Mesendoderm (in vitro differentiated cells): ENCODE measurements at regions not wholly inside any gene's neighbourhood (a gene's known extent, or its start where the extent isn't known, plus 50 kb on each side); places are given as distances from the start of the nearest gene placed in this dataset.

Source experiments
- DNase-seq: peaks from one replicate; pipeline ENCODE4 v3.0.0; 2013
- H2AK5ac ChIP-seq: 2 replicates; pipeline ENCODE4 v1.6.1; 2013; ENCODE audit warnings: low read length, inconsistent platforms
- H2BK120ac ChIP-seq: 2 replicates; pipeline ENCODE4 v1.6.1; 2013; ENCODE audit warnings: low read depth, mild to moderate bottlenecking, low read length, moderate library complexity, mixed read lengths
- H2BK15ac ChIP-seq: replicated peaks from 2 replicates; pipeline ENCODE4 v1.6.1; 2013; ENCODE audit warnings: low read depth, mild to moderate bottlenecking, moderate library complexity
- H2BK5ac ChIP-seq: 2 replicates; pipeline ENCODE4 v1.6.1; 2013; ENCODE audit warnings: low read length, inconsistent platforms
- H3K18ac ChIP-seq: 2 replicates; pipeline ENCODE4 v1.6.1; 2013; ENCODE audit warnings: mild to moderate bottlenecking, low read length, mixed read lengths
- H3K23ac ChIP-seq: one replicate; pipeline ENCODE4 v1.6.1; 2013; ENCODE audit warnings: low read length
- H3K27ac ChIP-seq: 2 replicates; pipeline ENCODE4 v1.5.1; 2013; ENCODE audit warnings: low read depth, mild to moderate bottlenecking, inconsistent platforms, low read length, moderate library complexity
- H3K27me3 ChIP-seq: 2 replicates; pipeline ENCODE4 v1.6.1; 2013; ENCODE audit warnings: low read length, control low read depth, mild to moderate bottlenecking, inconsistent platforms; ENCODE audit not compliant: insufficient read depth, poor library complexity
- H3K36me3 ChIP-seq: 2 replicates; pipeline ENCODE4 v1.6.1; 2013; ENCODE audit warnings: low read length, inconsistent platforms; ENCODE audit not compliant: control insufficient read depth, insufficient read depth
- H3K4ac ChIP-seq: one replicate; pipeline ENCODE4 v1.6.1; 2013; ENCODE audit warnings: low read depth, mild to moderate bottlenecking, low read length, moderate library complexity
- H3K4me1 ChIP-seq: 2 replicates; pipeline ENCODE4 v1.6.1; 2013; ENCODE audit warnings: low read depth, low read length, inconsistent platforms; ENCODE audit not compliant: control insufficient read depth
- H3K4me2 ChIP-seq: 2 replicates; pipeline ENCODE4 v1.6.1; 2013; ENCODE audit warnings: low read length
- H3K4me3 ChIP-seq: 2 replicates; pipeline ENCODE4 v1.5.1; 2013; ENCODE audit warnings: mild to moderate bottlenecking, low read length
- H3K56ac ChIP-seq: one replicate; pipeline ENCODE4 v1.6.1; 2013; ENCODE audit warnings: low read length
- H3K79me1 ChIP-seq: 2 replicates; pipeline ENCODE4 v1.6.1; 2013; ENCODE audit warnings: low read length, inconsistent platforms
- H3K79me2 ChIP-seq: 2 replicates; pipeline ENCODE4 v1.6.1; 2013; ENCODE audit warnings: mild to moderate bottlenecking, low read length; ENCODE audit not compliant: control insufficient read depth, insufficient read depth
- H3K9ac ChIP-seq: 2 replicates; pipeline ENCODE4 v1.6.1; 2013; ENCODE audit warnings: low read length, inconsistent platforms
- H4K5ac ChIP-seq: one replicate; pipeline ENCODE4 v1.6.1; 2013; ENCODE audit warnings: low read length
- H4K8ac ChIP-seq: one replicate; pipeline ENCODE4 v1.6.1; 2013; ENCODE audit warnings: low read depth, mild to moderate bottlenecking, control low read depth, low read length, moderate library complexity
- WGBS: extraction: QIAGEN DNeasy Blood & Tissue Kit; methylation state at CpG from one replicate; pipeline ENCODE4 v1.1.7; 2013; ENCODE audit warnings: low lambda C conversion rate, missing lambda C conversion rate; ENCODE audit not compliant: insufficient coverage; ENCODE audit errors: extremely low coverage; 5-methylcytosine and 5-hydroxymethylcytosine counted together

DNA sequence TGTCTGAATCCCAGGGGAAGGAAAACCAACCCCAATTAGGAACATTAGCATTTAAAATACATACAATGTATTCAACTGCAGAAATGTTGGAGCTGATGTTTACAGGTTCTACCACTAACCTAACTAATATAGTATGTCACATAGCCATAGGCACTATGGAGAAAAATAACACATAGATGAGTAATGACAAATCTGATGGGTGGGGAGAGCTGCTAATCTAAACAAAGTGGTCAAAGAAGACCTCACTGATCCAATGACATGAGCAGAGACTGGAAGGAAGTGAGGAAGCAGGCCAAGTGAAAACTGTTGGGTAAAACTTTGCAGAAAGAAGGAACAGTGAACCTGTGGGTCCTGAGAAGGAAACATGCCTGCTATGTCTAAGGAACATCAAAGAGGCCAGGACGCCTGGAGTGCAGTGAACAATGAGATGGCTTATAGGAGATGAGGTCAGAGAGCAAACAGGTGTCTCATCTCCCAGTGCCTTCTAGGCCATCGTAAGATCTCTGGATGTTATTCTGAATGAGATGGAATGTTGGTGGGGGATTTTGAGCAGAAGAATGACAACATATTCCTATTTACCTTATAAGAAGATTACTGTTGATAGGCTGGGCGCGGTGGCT lies 135.7 kb downstream of the ALDH8A1 start:
- Histone ChIP-seq H3K9ac (no peak overlapping the region), H3K79me1 (no peaks in the 10 kb centered on the region), H3K79me2 (no peaks in the 10 kb centered on the region), H3K4me2 (no peak overlapping the region), H2BK15ac (no peak overlapping the region), H3K27me3 (no peaks in the 10 kb centered on the region), H3K4me1 (no peaks in the 10 kb centered on the region), H3K23ac (no peak overlapping the region), H2BK120ac (no peak overlapping the region), H3K18ac (no peak overlapping the region), H3K56ac (no peak overlapping the region), H4K8ac (no peak overlapping the region), H3K36me3 (no peaks in the 10 kb centered on the region), H4K5ac (no peak overlapping the region), H2BK5ac (no peak overlapping the region), H2AK5ac (no peak overlapping the region), H3K4me3 (no peak overlapping the region), H3K27ac (peak overlapping the region; percentile 25), H3K4ac (no peak overlapping the region)
- no CpG with 5 or more reads among the region's 4 CpGs for WGBS
- DNase-seq = peak; percentile 80

DNA sequence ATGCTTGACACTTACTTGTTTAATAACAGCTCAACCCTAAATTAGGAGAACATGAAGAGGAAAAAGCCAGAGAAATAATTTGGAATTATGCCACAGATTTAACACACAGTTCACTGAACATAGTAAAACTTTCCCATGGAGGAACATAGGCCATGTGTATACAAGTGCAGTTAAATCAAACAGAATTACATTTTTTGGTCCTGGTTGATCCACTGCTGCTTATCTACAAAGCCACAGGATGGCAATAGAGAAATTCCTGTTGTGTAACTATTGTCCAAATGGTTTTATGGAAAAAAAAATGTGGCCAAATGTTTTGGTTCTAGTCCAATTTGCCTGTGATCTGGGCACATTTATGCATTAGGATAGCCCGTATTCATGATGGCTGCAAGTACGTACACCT lies 136.8 kb downstream of the ALDH8A1 start:
- H4K5ac ChIP-seq = no peak overlapping the region
- H3K4me1 ChIP-seq = no peaks in the 10 kb centered on the region
- DNase-seq = no peak
- no peak overlapping the region for H3K9ac ChIP-seq
- H2BK5ac ChIP-seq = no peak overlapping the region
- no peak overlapping the region for H2BK15ac ChIP-seq
- H3K23ac ChIP-seq = no peak overlapping the region
- H3K4me3 ChIP-seq = no peak overlapping the region
- H3K4ac ChIP-seq = no peak overlapping the region
- no peaks in the 10 kb centered on the region for H3K79me2 ChIP-seq
- H3K27ac ChIP-seq = no peak overlapping the region
- no peak overlapping the region for H3K56ac ChIP-seq
- H3K79me1 ChIP-seq = no peaks in the 10 kb centered on the region
- H3K27me3 ChIP-seq = no peaks in the 10 kb centered on the region
- no CpG with 5 or more reads among the region's 2 CpGs for WGBS
- no peak overlapping the region for H4K8ac ChIP-seq
- no peaks in the 10 kb centered on the region for H3K36me3 ChIP-seq
- H2BK120ac ChIP-seq = no peak overlapping the region
- H3K4me2 ChIP-seq = no peak overlapping the region
- H3K18ac ChIP-seq = no peak overlapping the region
- H2AK5ac ChIP-seq = no peak overlapping the region

DNA sequence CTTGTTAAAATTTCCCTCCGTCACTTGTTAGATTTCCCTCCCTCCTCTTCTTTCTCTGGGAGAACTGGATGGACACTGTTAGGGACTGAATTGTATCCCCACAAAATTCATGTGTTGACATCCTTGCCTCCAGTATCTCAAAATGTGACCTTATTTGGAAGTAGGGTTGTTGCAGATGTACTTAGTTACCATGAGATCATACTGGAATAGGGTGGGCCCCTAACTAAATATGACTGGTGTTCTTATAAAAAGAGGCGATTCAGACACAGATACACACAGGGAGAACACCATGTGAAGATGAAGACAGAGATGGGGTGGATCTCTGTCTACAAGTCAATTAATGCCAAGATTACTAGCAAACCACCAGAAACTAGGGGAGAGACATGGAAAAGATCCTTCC lies 139.5 kb downstream of the ALDH8A1 start:
- H2AK5ac ChIP-seq = no peak overlapping the region
- no peak overlapping the region for H3K18ac ChIP-seq
- H3K27ac ChIP-seq = no peak overlapping the region
- no peak overlapping the region for H3K4me3 ChIP-seq
- no peak overlapping the region for H4K5ac ChIP-seq
- no CpG with 5 or more reads among the region's 2 CpGs for WGBS
- H3K9ac ChIP-seq = no peak overlapping the region
- no peak overlapping the region for H3K56ac ChIP-seq
- H2BK5ac ChIP-seq = no peak overlapping the region
- no peak overlapping the region for H2BK15ac ChIP-seq
- no peak overlapping the region for H3K23ac ChIP-seq
- no peak overlapping the region for H4K8ac ChIP-seq
- no peaks in the 10 kb centered on the region for H3K79me2 ChIP-seq
- H3K4me1 ChIP-seq = no peaks in the 10 kb centered on the region
- DNase-seq = no peak
- no peak overlapping the region for H3K4ac ChIP-seq
- H3K79me1 ChIP-seq = no peaks in the 10 kb centered on the region
- H3K27me3 ChIP-seq = no peaks in the 10 kb centered on the region
- no peak overlapping the region for H3K4me2 ChIP-seq
- H2BK120ac ChIP-seq = no peak overlapping the region
- H3K36me3 ChIP-seq = no peaks in the 10 kb centered on the region

DNA sequence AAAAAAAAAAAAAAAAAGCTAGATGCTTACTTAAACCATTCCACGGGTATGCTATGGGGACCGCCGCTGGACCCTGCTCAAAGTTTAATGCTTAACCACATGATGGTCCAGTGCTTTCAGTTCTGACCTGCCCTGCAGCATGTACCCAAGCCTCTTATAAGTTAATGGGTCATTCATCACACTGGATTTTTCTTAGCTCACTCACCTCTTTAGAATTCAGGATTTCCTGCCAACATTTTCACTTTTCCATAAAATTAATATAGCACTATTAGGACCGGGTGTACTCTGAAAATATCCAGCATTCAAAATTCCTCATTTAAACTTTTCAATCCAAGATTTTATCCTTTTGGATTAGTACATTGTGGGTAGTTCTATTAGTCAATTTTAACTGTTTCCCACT lies 140.8 kb downstream of the ALDH8A1 start:
- Histone ChIP-seq H2BK15ac (no peak overlapping the region), H2BK5ac (no peak overlapping the region), H3K36me3 (no peaks in the 10 kb centered on the region), H3K4ac (no peak overlapping the region), H3K9ac (no peak overlapping the region), H2AK5ac (no peak overlapping the region), H3K4me2 (no peak overlapping the region), H3K18ac (no peak overlapping the region), H3K23ac (no peak overlapping the region), H4K5ac (no peak overlapping the region), H3K56ac (no peak overlapping the region), H3K79me2 (no peaks in the 10 kb centered on the region), H4K8ac (no peak overlapping the region), H3K27ac (no peak overlapping the region), H3K79me1 (no peaks in the 10 kb centered on the region), H3K27me3 (no peaks in the 10 kb centered on the region), H3K4me1 (no peaks in the 10 kb centered on the region), H2BK120ac (no peak overlapping the region), H3K4me3 (no peak overlapping the region)
- DNase-seq = no peak
- no CpG with 5 or more reads among the region's 4 CpGs for WGBS

GRCh38 chr6:134806180-134806798 lies 143.6 kb downstream of the ALDH8A1 start:
- H3K56ac ChIP-seq = no peak overlapping the region
- WGBS = no CpG with 5 or more reads among the region's 5 CpGs

DNA sequence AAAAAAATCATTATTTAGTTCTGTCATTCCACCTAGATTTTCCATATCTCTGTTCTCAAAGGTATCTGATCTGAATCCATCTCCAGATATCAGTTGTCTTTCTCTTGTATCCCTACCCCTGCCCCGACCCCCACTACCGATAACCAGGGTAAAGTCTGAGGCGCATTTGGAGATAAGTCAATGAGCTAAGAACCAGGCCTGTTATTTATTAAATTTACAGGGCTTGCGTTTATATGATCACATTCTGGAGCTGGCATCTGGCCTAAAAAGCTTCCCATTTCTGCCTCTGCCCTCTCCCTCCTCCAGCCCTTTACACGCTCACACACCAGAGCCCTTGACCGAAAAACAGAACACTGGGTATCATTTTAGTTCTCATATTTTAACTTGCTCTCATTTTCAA lies 144.7 kb downstream of the ALDH8A1 start:
- Histone ChIP-seq H3K4ac (no peak overlapping the region), H3K4me1 (no peaks in the 10 kb centered on the region), H3K56ac (no peak overlapping the region), H3K36me3 (no peaks in the 10 kb centered on the region), H3K79me2 (no peaks in the 10 kb centered on the region), H4K8ac (no peak overlapping the region), H2BK15ac (no peak overlapping the region), H3K27ac (no peak overlapping the region), H2AK5ac (no peak overlapping the region), H3K4me2 (no peak overlapping the region), H3K4me3 (no peak overlapping the region), H3K9ac (no peak overlapping the region), H3K79me1 (no peaks in the 10 kb centered on the region), H2BK5ac (no peak overlapping the region), H3K23ac (no peak overlapping the region), H4K5ac (no peak overlapping the region), H3K27me3 (no peaks in the 10 kb centered on the region), H2BK120ac (no peak overlapping the region), H3K18ac (no peak overlapping the region)
- WGBS = no CpG with 5 or more reads among the region's 6 CpGs
- no peak for DNase-seq

More at GRCh38 chr6:134806180-134806798, 143.6 kb downstream of the ALDH8A1 start:
- no peak overlapping the region for H3K4me2 ChIP-seq
- H3K23ac ChIP-seq = no peak overlapping the region
- no peak overlapping the region for H2BK5ac ChIP-seq
- no peak overlapping the region for H4K8ac ChIP-seq
- H3K4me3 ChIP-seq = no peak overlapping the region
- H2BK15ac ChIP-seq = no peak overlapping the region
- no peak overlapping the region for H3K4ac ChIP-seq
- no peak overlapping the region for H2BK120ac ChIP-seq
- H3K36me3 ChIP-seq = no peaks in the 10 kb centered on the region
- H3K27me3 ChIP-seq = no peaks in the 10 kb centered on the region
- H3K18ac ChIP-seq = no peak overlapping the region
- H2AK5ac ChIP-seq = no peak overlapping the region
- no peak overlapping the region for H3K27ac ChIP-seq
- H3K9ac ChIP-seq = no peak overlapping the region
- H3K4me1 ChIP-seq = no peaks in the 10 kb centered on the region
- no peaks in the 10 kb centered on the region for H3K79me2 ChIP-seq
- no peaks in the 10 kb centered on the region for H3K79me1 ChIP-seq
- no peak for DNase-seq
- no peak overlapping the region for H4K5ac ChIP-seq
